Activated T-cell treated with anti-CD3 and anti-CD28 coated beads, Interleukin-2, amount 50 U/mL, for 4 hours (primary cell): ENCODE measurements at regions not wholly inside any gene's neighbourhood (a gene's known extent, or its start where the extent isn't known, plus 50 kb on each side); places are given as distances from the start of the nearest gene placed in this dataset.

Source experiments
- ATAC-seq, 2 donors: fragments of 200-7000 bp; cut with Tn5 transposase; one replicate each; pipeline ENCODE4 v1.10.0; 2021
- DNase-seq: peaks from one replicate; pipeline ENCODE4 v3.0.0-alpha.2; 2020
- H3K27me3 Mint-ChIP-seq: one replicate; pipeline ENCODE4 v1.8.0; 2021; ENCODE audit warnings: low read depth, mixed read lengths
- H3K36me3 Mint-ChIP-seq: one replicate; pipeline ENCODE4 v1.8.0; 2022; ENCODE audit warnings: mixed read lengths; ENCODE audit not compliant: insufficient read depth
- H3K4me1 Mint-ChIP-seq: one replicate; pipeline ENCODE4 v1.8.0; 2021; ENCODE audit warnings: low read depth, mixed read lengths
- H3K4me3 Mint-ChIP-seq: one replicate; pipeline ENCODE4 v1.8.0; 2021; ENCODE audit warnings: mild to moderate bottlenecking, moderate library complexity, mixed read lengths
- H3K9me3 Mint-ChIP-seq: one replicate; pipeline ENCODE4 v1.8.0; 2021; ENCODE audit warnings: mixed read lengths

GRCh38 chr14:51500776-51501175, 150.9 kb upstream of the FRMD6 start:
- Mint-ChIP-seq H3K9me3 (peaks cover 16% of the 10 kb centered on the region), H3K4me1 (no peaks in the 10 kb centered on the region), H3K4me3 (no peak overlapping the region), H3K27me3 (peaks cover 12% of the 10 kb centered on the region), H3K36me3 (no peaks in the 10 kb centered on the region)
- no peak for ATAC-seq
- DNase-seq: no peak

GRCh38 chr14:51501746-51502145, 150.0 kb upstream of the FRMD6 start:
- ATAC-seq (no peak), DNase-seq (no peak)
- Mint-ChIP-seq H3K9me3 (peaks cover 14% of the 10 kb centered on the region), H3K36me3 (no peaks in the 10 kb centered on the region), H3K4me3 (no peak overlapping the region), H3K4me1 (no peaks in the 10 kb centered on the region), H3K27me3 (peaks cover 15% of the 10 kb centered on the region)

- Mint-ChIP-seq H3K4me1 (no peaks in the 10 kb centered on the region), H3K27me3 (peaks cover 24% of the 10 kb centered on the region), H3K36me3 (no peaks in the 10 kb centered on the region), H3K9me3 (peaks cover 8% of the 10 kb centered on the region), H3K4me3 (no peak overlapping the region)
- no peak for DNase-seq
- ATAC-seq: no peak
These were observed 147.0 kb upstream of the FRMD6 start for GRCh38 chr14:51504669-51505068.

DNA sequence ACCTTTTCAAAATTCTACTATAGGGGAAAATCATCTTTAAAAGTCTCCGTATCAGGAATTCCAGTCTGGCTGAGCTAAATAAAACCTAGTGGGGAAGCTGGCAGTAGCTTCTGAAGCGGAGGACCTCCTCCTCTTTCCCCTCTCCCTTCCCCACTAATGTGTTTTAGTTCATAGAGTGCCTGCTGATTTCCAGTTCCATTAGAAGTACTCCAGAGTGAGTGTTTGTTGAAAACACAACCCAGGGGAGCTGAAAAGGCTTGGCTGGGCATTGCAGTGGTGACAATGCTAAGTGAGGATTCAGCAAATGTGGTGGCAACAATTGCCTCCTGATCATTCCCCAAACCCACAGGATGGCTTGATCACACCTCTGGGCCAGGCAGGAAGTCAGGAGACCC, 144.2 kb upstream of the FRMD6 start:
- peaks cover 4% of the 10 kb centered on the region for H3K9me3 Mint-ChIP-seq
- H3K36me3 Mint-ChIP-seq: no peaks in the 10 kb centered on the region
- no peak overlapping the region for H3K4me3 Mint-ChIP-seq
- H3K27me3 Mint-ChIP-seq: peaks cover 24% of the 10 kb centered on the region
- no peaks in the 10 kb centered on the region for H3K4me1 Mint-ChIP-seq
- no peak for DNase-seq
- ATAC-seq: no peak

DNA sequence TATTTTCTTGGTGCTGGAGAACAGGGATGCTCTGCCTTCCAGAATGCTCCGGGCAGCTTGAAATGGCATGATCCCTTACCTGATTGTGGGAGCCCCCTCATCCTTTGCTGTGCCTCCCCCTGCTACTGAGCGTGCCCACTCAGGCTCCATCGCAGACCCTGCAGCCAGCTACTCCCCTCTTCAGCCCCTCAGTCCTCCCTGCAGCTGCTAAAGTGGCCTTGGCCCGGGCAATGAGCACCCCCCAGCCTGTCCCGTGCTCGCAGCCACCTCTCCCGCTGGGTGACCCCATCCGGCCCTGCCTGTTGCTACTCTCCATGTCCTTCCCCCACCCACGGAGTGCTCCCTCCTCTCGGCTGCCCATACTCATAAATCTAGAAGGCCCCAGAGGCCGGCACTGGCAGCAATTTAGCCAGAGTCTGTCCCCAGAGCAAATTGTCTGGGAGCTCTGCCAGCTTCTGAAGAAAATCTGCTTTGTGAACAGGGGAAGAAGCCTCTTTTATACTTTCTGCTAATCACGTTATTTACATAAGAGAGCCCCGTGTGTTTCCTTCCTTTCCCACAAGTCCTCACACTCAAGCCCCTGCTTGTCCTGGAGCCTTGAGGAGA, 143.7 kb upstream of the FRMD6 start:
- no peak for ATAC-seq
- H3K4me3 Mint-ChIP-seq: no peak overlapping the region
- no peaks in the 10 kb centered on the region for H3K36me3 Mint-ChIP-seq
- no peaks in the 10 kb centered on the region for H3K4me1 Mint-ChIP-seq
- no peaks in the 10 kb centered on the region for H3K9me3 Mint-ChIP-seq
- DNase-seq: no peak
- peaks cover 24% of the 10 kb centered on the region for H3K27me3 Mint-ChIP-seq

- no peaks in the 10 kb centered on the region for H3K9me3 Mint-ChIP-seq
- H3K27me3 Mint-ChIP-seq: peaks cover 20% of the 10 kb centered on the region
- H3K4me3 Mint-ChIP-seq: no peak overlapping the region
- H3K4me1 Mint-ChIP-seq: no peaks in the 10 kb centered on the region
- DNase-seq: no peak
- ATAC-seq: no peak
- H3K36me3 Mint-ChIP-seq: no peaks in the 10 kb centered on the region
These were observed 140.4 kb upstream of the FRMD6 start for GRCh38 chr14:51511265-51511664.

- no peaks in the 10 kb centered on the region for H3K4me1 Mint-ChIP-seq
- no peaks in the 10 kb centered on the region for H3K9me3 Mint-ChIP-seq
- peaks cover 20% of the 10 kb centered on the region for H3K27me3 Mint-ChIP-seq
- no peak overlapping the region for H3K4me3 Mint-ChIP-seq
- DNase-seq (no peak), ATAC-seq (no peak)
- H3K36me3 Mint-ChIP-seq: no peaks in the 10 kb centered on the region
These were observed 139.4 kb upstream of the FRMD6 start for GRCh38 chr14:51512316-51512715.

DNA sequence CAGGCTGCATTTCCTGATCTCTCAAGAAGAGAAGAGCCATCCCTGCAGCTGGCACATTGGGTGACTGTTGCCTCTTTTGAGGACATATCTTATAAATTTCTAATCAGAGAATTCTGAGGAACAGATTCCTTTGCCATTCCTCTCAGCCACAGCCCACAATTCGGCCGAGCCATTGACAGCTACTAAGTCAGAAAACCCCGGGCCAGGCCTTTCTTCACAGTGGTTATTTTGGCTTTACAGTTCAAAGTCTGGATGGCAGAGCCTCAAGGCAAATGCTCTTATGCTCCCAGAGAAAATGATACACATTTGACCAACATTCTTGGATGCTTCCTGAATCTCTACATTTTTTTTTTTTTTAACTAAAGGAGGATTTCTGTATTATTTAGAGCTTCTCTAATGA, 138.4 kb upstream of the FRMD6 start:
- ATAC-seq (no peak), DNase-seq (no peak)
- H3K4me3 Mint-ChIP-seq: no peak overlapping the region
- no peaks in the 10 kb centered on the region for H3K4me1 Mint-ChIP-seq
- H3K9me3 Mint-ChIP-seq: no peaks in the 10 kb centered on the region
- no peaks in the 10 kb centered on the region for H3K36me3 Mint-ChIP-seq
- H3K27me3 Mint-ChIP-seq: peaks cover 14% of the 10 kb centered on the region

GRCh38 chr14:51513933-51514332, 137.8 kb upstream of the FRMD6 start:
- Mint-ChIP-seq H3K4me1 (no peaks in the 10 kb centered on the region), H3K27me3 (peaks cover 9% of the 10 kb centered on the region), H3K36me3 (no peaks in the 10 kb centered on the region), H3K9me3 (no peaks in the 10 kb centered on the region), H3K4me3 (no peak overlapping the region)
- no peak for ATAC-seq
- DNase-seq: no peak

DNA sequence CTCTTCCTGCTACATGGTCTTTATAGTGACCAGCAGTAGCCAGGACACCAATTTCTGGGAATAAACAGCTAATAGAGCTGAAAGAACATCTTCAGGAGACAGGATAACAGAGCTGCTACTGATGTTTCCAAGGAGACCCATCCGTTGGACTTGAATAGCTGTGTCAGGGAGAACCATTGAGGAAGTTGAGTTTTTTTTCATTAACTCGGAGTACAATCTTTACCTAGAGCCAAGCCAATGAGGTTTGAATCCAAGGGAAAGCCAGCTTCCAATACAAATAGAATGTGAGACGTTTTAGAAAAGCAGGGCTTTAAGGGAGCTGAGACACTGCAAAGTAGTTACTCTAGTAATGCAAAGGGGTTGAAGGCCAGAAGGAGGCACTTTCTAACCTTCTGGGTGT, 136.1 kb upstream of the FRMD6 start:
- Mint-ChIP-seq H3K27me3 (peaks cover 12% of the 10 kb centered on the region), H3K36me3 (no peaks in the 10 kb centered on the region), H3K4me1 (no peaks in the 10 kb centered on the region), H3K9me3 (no peaks in the 10 kb centered on the region), H3K4me3 (no peak overlapping the region)
- DNase-seq: no peak
- ATAC-seq: no peak

- H3K9me3 Mint-ChIP-seq: no peaks in the 10 kb centered on the region
- H3K27me3 Mint-ChIP-seq: peaks cover 12% of the 10 kb centered on the region
- ATAC-seq (no peak), DNase-seq (no peak)
- no peaks in the 10 kb centered on the region for H3K36me3 Mint-ChIP-seq
- no peaks in the 10 kb centered on the region for H3K4me1 Mint-ChIP-seq
- no peak overlapping the region for H3K4me3 Mint-ChIP-seq
These were observed 134.9 kb upstream of the FRMD6 start for GRCh38 chr14:51516706-51517395.

DNA sequence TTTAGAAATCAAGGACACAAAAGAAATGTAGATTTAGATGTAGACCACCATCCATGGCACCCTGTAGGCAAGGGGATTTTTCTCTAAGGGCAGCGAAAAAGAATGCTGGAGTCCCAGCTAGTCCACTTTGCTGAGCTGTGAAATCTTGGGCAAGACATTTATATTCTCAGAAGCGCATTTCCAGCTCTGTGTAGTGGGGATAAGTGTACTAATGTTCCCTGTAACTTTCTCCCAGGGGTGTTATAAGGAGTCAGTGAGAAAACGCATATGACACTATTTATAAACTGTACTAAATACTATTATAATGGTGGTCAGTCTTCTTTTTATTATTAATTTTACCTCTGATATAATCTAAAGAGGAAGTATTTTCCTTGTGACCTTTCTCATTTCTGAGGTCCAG, 133.4 kb upstream of the FRMD6 start:
- no peaks in the 10 kb centered on the region for H3K36me3 Mint-ChIP-seq
- H3K9me3 Mint-ChIP-seq: no peaks in the 10 kb centered on the region
- DNase-seq: no peak
- peaks cover 12% of the 10 kb centered on the region for H3K27me3 Mint-ChIP-seq
- no peak overlapping the region for H3K4me3 Mint-ChIP-seq
- ATAC-seq: no peak
- H3K4me1 Mint-ChIP-seq: no peaks in the 10 kb centered on the region

DNA sequence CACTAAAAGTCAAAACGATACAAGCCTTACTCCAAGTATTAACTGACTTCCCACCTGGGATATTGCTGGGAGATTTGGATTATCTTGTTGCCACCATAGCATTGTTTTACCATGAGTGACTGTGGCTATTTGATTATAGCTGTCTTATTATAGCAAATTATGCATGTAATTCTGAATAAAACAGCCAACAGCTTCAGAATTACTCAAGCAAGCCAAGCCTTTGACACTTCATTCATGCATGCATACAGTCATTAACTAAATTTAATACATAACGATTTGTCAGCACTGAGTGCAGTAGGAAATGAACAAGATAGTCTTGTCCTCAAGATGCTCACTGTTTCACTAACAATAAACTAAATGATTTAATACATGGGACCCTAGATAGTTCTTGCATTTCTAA, 133.0 kb upstream of the FRMD6 start:
- H3K9me3 Mint-ChIP-seq: no peaks in the 10 kb centered on the region
- no peak overlapping the region for H3K4me3 Mint-ChIP-seq
- H3K4me1 Mint-ChIP-seq: no peaks in the 10 kb centered on the region
- DNase-seq: no peak
- ATAC-seq: no peak
- no peaks in the 10 kb centered on the region for H3K36me3 Mint-ChIP-seq
- H3K27me3 Mint-ChIP-seq: peaks cover 12% of the 10 kb centered on the region

GRCh38 chr14:51520087-51520486, 131.6 kb upstream of the FRMD6 start:
- H3K36me3 Mint-ChIP-seq: no peaks in the 10 kb centered on the region
- DNase-seq (no peak), ATAC-seq (no peak)
- H3K27me3 Mint-ChIP-seq: peaks cover 15% of the 10 kb centered on the region
- H3K4me1 Mint-ChIP-seq: no peaks in the 10 kb centered on the region
- no peak overlapping the region for H3K4me3 Mint-ChIP-seq
- H3K9me3 Mint-ChIP-seq: no peaks in the 10 kb centered on the region

DNA sequence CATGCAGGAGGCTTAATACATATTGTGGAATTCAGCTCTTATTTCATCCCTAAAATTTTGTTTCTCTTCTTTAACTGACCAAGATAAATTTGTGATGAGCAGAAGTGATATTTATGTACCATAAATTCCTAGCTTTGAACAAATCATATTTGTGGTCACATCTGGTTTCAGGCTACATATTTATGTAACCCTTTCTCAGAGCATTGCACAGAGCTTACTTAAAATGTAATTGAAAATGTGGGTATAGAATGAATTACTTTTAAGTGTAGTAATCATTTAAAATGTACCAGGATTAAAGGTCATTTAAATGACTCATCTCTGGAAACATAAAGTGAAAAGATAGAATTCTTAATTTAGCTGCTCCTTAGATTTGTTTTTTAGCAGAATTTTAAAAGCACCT, 129.9 kb upstream of the FRMD6 start:
- H3K4me1 Mint-ChIP-seq: no peaks in the 10 kb centered on the region
- no peak overlapping the region for H3K4me3 Mint-ChIP-seq
- peaks cover 15% of the 10 kb centered on the region for H3K27me3 Mint-ChIP-seq
- DNase-seq (no peak), ATAC-seq (no peak)
- no peaks in the 10 kb centered on the region for H3K36me3 Mint-ChIP-seq
- H3K9me3 Mint-ChIP-seq: no peaks in the 10 kb centered on the region
